Lower lobe of right lung (tissue), 2 donors: ENCODE measurements at regions not wholly inside any gene's neighbourhood (a gene's known extent, or its start where the extent isn't known, plus 50 kb on each side); places are given as distances from the start of the nearest gene placed in this dataset.

ENCODE experiments used
- ATAC-seq, 2 donors: fragments of 200-7000 bp; cut with Tn5 transposase; one replicate each; pipeline ENCODE4 v1.9.1; 2020 to 2022; ENCODE audit warnings: mild to moderate bottlenecking in 2 of 2, moderate library complexity in 2 of 2
- DNase-seq: peaks from one replicate; pipeline ENCODE4 v3.0.0-alpha.2; 2020
- H3K27ac ChIP-seq: fragments of 200-600 bp; one replicate; pipeline ENCODE4 v1.8.0; 2022
- H3K27me3 ChIP-seq: fragments of 200-600 bp; one replicate; pipeline ENCODE4 v1.8.0; 2022; ENCODE audit warnings: low read depth
- H3K36me3 ChIP-seq: fragments of 200-600 bp; one replicate; pipeline ENCODE4 v1.8.0; 2022; ENCODE audit warnings: mild to moderate bottlenecking
- H3K4me1 ChIP-seq: fragments of 200-600 bp; one replicate; pipeline ENCODE4 v1.8.0; 2022
- H3K4me3 ChIP-seq: fragments of 200-600 bp; one replicate; pipeline ENCODE4 v1.8.0; 2022; ENCODE audit warnings: mild to moderate bottlenecking
- H3K9me3 ChIP-seq: fragments of 200-600 bp; one replicate; pipeline ENCODE4 v1.8.0; 2022
- intact Hi-C: fragments of 100-400 bp; cut with DNase I; formaldehyde crosslinking; loops from one replicate; pipeline ENCODE4 v1.11.0; 2022
- TF ChIP-seq, protein P1 (sequence below): fragments of 200-600 bp; IDR thresholded peaks from one replicate; pipeline ENCODE4 v1.8.0; 2022; ENCODE audit warnings: antibody characterized with exemption, mild to moderate bottlenecking
- donor health status: DM: no; HTN: yes; CAD: no; lungs with severe emphysema.

DNA sequence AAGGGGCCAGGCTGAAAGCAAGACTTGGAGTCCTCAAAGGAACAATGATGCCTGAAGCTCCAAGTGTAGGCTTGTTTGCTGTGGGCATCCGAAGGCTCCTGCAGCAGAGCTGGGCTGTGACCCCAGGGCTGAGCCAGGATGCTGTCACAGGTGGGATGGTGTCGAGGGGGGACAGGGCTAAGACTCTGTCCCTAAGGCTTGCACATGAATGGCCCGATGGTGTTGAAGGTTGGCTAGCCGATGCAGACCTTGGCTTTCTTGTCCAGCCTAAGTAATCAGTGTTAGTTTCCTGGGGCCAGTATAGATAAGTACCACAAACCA is 251.0 kb downstream of the NDUFA10 start:
- Histone ChIP-seq H3K36me3 (no peaks in the 10 kb centered on the region), H3K27me3 (no peaks in the 10 kb centered on the region), H3K4me1 (no peaks in the 10 kb centered on the region), H3K27ac (no peak overlapping the region), H3K9me3 (peaks cover 6% of the 10 kb centered on the region), H3K4me3 (no peak overlapping the region)
- DNase-seq = no peak
- no peak for ATAC-seq
- intact Hi-C loops = no loop called here
- TF ChIP-seq, protein P1, sequence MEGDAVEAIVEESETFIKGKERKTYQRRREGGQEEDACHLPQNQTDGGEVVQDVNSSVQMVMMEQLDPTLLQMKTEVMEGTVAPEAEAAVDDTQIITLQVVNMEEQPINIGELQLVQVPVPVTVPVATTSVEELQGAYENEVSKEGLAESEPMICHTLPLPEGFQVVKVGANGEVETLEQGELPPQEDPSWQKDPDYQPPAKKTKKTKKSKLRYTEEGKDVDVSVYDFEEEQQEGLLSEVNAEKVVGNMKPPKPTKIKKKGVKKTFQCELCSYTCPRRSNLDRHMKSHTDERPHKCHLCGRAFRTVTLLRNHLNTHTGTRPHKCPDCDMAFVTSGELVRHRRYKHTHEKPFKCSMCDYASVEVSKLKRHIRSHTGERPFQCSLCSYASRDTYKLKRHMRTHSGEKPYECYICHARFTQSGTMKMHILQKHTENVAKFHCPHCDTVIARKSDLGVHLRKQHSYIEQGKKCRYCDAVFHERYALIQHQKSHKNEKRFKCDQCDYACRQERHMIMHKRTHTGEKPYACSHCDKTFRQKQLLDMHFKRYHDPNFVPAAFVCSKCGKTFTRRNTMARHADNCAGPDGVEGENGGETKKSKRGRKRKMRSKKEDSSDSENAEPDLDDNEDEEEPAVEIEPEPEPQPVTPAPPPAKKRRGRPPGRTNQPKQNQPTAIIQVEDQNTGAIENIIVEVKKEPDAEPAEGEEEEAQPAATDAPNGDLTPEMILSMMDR = no peak

DNA sequence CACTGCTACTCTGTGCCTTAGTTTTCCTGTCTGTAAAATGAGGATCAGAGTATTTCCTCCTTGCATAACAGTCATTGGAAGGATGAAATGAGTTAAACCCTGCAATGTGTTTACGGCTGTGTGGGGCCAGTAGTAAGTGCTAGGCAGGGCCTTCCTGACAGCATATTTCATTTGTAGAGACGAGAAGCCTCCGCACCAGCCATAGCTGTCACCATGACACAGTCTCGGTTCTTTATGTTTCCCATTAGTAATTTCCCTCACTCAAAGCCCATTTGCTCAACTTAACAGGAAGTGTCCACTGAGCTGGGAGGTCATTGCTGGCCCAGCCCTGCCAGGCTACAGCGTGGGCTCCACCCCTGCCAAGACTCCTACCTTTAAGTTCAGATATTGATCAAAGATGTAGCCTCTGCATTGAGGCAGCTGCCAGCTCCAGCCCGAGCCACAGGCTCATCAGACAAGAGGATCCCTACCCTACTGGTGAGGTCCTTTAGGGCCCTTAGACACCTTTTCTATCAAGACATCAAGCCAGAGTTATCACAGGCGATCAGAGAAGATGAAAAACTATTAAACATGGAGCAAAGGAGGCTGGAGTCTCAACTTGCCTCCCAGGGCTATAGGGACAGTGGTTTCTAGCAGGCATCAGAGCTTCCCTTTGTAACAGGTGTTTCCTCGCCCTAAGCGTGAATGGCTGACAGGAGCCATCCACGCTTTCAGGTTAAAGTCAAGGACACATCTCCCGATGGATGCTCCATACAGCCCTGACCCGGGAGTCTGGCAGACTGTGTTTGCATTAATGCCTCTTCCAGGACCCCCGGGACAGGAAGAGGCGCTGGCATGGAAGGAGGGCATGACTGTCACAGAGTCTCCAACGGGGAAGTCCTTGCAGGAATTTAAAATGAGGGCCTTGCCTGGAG is 251.7 kb downstream of the NDUFA10 start:
- TF ChIP-seq, protein P1 = no peak
- no peak for ATAC-seq

DNA sequence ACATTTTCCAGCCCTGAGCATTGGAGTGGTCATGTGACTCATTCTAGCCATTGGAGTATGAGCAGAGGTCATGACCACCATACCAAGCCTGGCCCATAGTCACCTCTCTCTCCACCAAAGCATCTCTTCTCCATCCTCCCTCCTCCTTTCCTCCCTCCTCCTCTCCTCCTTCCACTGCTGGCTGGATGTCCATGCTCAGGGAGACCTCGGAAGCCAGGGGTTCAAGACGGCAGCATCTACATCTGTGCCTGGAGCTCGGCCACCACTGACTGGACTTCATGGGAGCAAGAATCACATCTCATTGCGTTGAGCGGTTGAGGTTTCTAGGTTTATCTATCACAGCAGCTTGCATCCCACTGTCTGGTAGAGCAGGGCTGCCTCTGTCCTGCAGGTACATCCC is 252.4 kb downstream of the NDUFA10 start:
- no peaks in the 10 kb centered on the region for H3K4me1 ChIP-seq
- ATAC-seq (no peak), DNase-seq (peak; percentile 28)
- no peaks in the 10 kb centered on the region for H3K27me3 ChIP-seq
- TF ChIP-seq, protein P1 = no peak
- H3K9me3 ChIP-seq = peaks cover 6% of the 10 kb centered on the region
- H3K4me3 ChIP-seq = no peak overlapping the region
- intact Hi-C loops = no loop called here
- H3K36me3 ChIP-seq = no peaks in the 10 kb centered on the region
- H3K27ac ChIP-seq = no peak overlapping the region

More for the DNA sequence above, 251.7 kb downstream of the NDUFA10 start:
- Histone ChIP-seq H3K36me3 (no peaks in the 10 kb centered on the region), H3K4me1 (no peaks in the 10 kb centered on the region), H3K27ac (no peak overlapping the region), H3K27me3 (no peaks in the 10 kb centered on the region), H3K9me3 (peaks cover 6% of the 10 kb centered on the region), H3K4me3 (no peak overlapping the region)
- DNase-seq = no peak
- intact Hi-C loops = no loop called here

GRCh38 chr2:239770246-239770639 is 254.9 kb downstream of the NDUFA10 start:
- intact Hi-C loops = no loop called here
- H3K4me1 ChIP-seq = no peaks in the 10 kb centered on the region
- peaks cover 6% of the 10 kb centered on the region for H3K9me3 ChIP-seq
- H3K27me3 ChIP-seq = no peaks in the 10 kb centered on the region
- H3K27ac ChIP-seq = no peak overlapping the region
- ATAC-seq (no peak), DNase-seq (peak; percentile 22)
- no peaks in the 10 kb centered on the region for H3K36me3 ChIP-seq
- TF ChIP-seq, protein P1 = no peak
- H3K4me3 ChIP-seq = no peak overlapping the region

- no peak overlapping the region for H3K27ac ChIP-seq
- H3K27me3 ChIP-seq = no peaks in the 10 kb centered on the region
- TF ChIP-seq, protein P1 = no peak
- DNase-seq = peak; percentile 35
- no peaks in the 10 kb centered on the region for H3K4me1 ChIP-seq
- intact Hi-C loops = no loop called here
- no peaks in the 10 kb centered on the region for H3K36me3 ChIP-seq
- H3K9me3 ChIP-seq = peaks cover 6% of the 10 kb centered on the region
- no peak overlapping the region for H3K4me3 ChIP-seq
- no peak for ATAC-seq
Measured at GRCh38 chr2:239769554-239770245, 255.4 kb downstream of the NDUFA10 start.
